Endothelial cell (in vitro differentiated cells): ENCODE measurements at regions not wholly inside any gene's neighbourhood (a gene's known extent, or its start where the extent isn't known, plus 50 kb on each side); places are given as distances from the start of the nearest gene placed in this dataset.

Experiments
- DNase-seq: peaks from one replicate; pipeline ENCODE4 v3.0.0; 2021; ENCODE audit warnings: low spot score
- H3K27ac Mint-ChIP-seq: one replicate; pipeline ENCODE4 v1.8.0; 2021; ENCODE audit warnings: mixed read lengths, inconsistent platforms; ENCODE audit not compliant: unreplicated experiment
- H3K27me3 Mint-ChIP-seq: one replicate; pipeline ENCODE4 v1.8.0; 2021; ENCODE audit warnings: mild to moderate bottlenecking, moderate library complexity, mixed read lengths, inconsistent platforms; ENCODE audit not compliant: unreplicated experiment
- H3K36me3 Mint-ChIP-seq: one replicate; pipeline ENCODE4 v1.8.0; 2021; ENCODE audit warnings: mild to moderate bottlenecking, low read depth, mixed read lengths, inconsistent platforms; ENCODE audit not compliant: unreplicated experiment
- H3K4me1 Mint-ChIP-seq: one replicate; pipeline ENCODE4 v1.8.0; 2021; ENCODE audit warnings: mild to moderate bottlenecking, mixed read lengths, inconsistent platforms; ENCODE audit not compliant: unreplicated experiment
- H3K4me3 Mint-ChIP-seq: one replicate; pipeline ENCODE4 v1.8.0; 2021; ENCODE audit warnings: mild to moderate bottlenecking, mixed read lengths, inconsistent platforms; ENCODE audit not compliant: unreplicated experiment
- H3K9me3 Mint-ChIP-seq: one replicate; pipeline ENCODE4 v1.8.0; 2021; ENCODE audit warnings: mixed read lengths, inconsistent platforms; ENCODE audit not compliant: unreplicated experiment
- CTCF ChIP-seq: fragments of 200-600 bp; sonication (generic); IDR thresholded peaks from one replicate; pipeline ENCODE4 v1.5.0; 2021; ENCODE audit warnings: antibody characterized with exemption; ENCODE audit not compliant: unreplicated experiment

GRCh38 chr6:103534814-103535213, 1324.9 kb downstream of the HACE1 start:
- Mint-ChIP-seq H3K27me3 (peaks cover 4% of the 10 kb centered on the region), H3K9me3 (no peaks in the 10 kb centered on the region), H3K4me1 (peaks cover 9% of the 10 kb centered on the region), H3K4me3 (no peak overlapping the region), H3K27ac (no peak overlapping the region), H3K36me3 (no peaks in the 10 kb centered on the region)
- no peak for TF ChIP-seq CTCF
- no peak for DNase-seq

GRCh38 chr6:103534095-103534494, 1325.6 kb downstream of the HACE1 start:
- Mint-ChIP-seq H3K4me3 (no peak overlapping the region), H3K4me1 (peaks cover 9% of the 10 kb centered on the region), H3K27me3 (peaks cover 4% of the 10 kb centered on the region), H3K27ac (no peak overlapping the region), H3K9me3 (no peaks in the 10 kb centered on the region), H3K36me3 (no peaks in the 10 kb centered on the region)
- no peak for DNase-seq
- no peak for TF ChIP-seq CTCF

- Mint-ChIP-seq H3K4me3 (no peak overlapping the region), H3K27ac (no peak overlapping the region), H3K36me3 (no peaks in the 10 kb centered on the region), H3K27me3 (no peaks in the 10 kb centered on the region), H3K9me3 (no peaks in the 10 kb centered on the region), H3K4me1 (no peaks in the 10 kb centered on the region)
- no peak for DNase-seq
- no peak for TF ChIP-seq CTCF
Measured at GRCh38 chr6:103522045-103522444, 1337.7 kb downstream of the HACE1 start.

DNA sequence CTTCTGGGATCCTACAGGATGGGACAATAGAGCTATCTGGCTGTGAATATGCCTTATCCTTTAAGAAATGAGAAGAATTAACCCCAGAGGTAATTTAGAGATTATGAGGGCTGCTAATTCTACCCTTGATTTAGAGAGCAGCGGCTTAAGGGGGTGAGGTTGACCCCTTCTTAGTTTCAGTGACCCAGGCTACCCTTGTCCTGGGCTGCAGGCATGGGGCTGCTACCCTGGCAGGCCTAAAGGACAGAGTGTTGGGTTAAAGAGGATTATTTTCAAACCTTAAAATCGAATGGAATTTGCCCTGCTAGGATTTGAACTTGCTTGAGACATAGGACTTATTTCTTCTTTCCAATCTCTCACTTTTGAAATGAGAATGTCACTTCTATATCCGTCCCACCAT, 1343.4 kb downstream of the HACE1 start:
- Mint-ChIP-seq H3K27me3 (no peaks in the 10 kb centered on the region), H3K4me1 (no peaks in the 10 kb centered on the region), H3K36me3 (no peaks in the 10 kb centered on the region), H3K4me3 (no peak overlapping the region), H3K9me3 (no peaks in the 10 kb centered on the region), H3K27ac (no peak overlapping the region)
- no peak for DNase-seq
- no peak for TF ChIP-seq CTCF

- Mint-ChIP-seq H3K27ac (no peak overlapping the region), H3K4me3 (no peak overlapping the region), H3K9me3 (no peaks in the 10 kb centered on the region), H3K36me3 (no peaks in the 10 kb centered on the region), H3K4me1 (no peaks in the 10 kb centered on the region), H3K27me3 (no peaks in the 10 kb centered on the region)
- no peak for DNase-seq
- no peak for TF ChIP-seq CTCF
Measured at GRCh38 chr6:103507052-103507451, 1352.7 kb downstream of the HACE1 start.
